Neuron (in vitro differentiated cells): ENCODE measurements at regions not wholly inside any gene's neighbourhood (a gene's known extent, or its start where the extent isn't known, plus 50 kb on each side); places are given as distances from the start of the nearest gene placed in this dataset.

Source experiments
- H2AFZ ChIP-seq: one replicate; pipeline ENCODE4 v1.6.1; 2013; ENCODE audit warnings: low read depth, mild to moderate bottlenecking, inconsistent platforms, low read length, moderate library complexity
- H3K27me3 ChIP-seq: one replicate; pipeline ENCODE4 v1.6.1; 2013; ENCODE audit warnings: low read length; ENCODE audit not compliant: insufficient read depth
- H3K36me3 ChIP-seq: one replicate; pipeline ENCODE4 v1.6.1; 2013; ENCODE audit warnings: low read length; ENCODE audit not compliant: insufficient read depth
- H3K4me1 ChIP-seq: one replicate; pipeline ENCODE4 v1.6.1; 2013; ENCODE audit warnings: low read length; ENCODE audit not compliant: insufficient read depth
- H3K4me3 ChIP-seq: 2 replicates; pipeline ENCODE4 v1.5.1; 2013; ENCODE audit warnings: mild to moderate bottlenecking, low read length, moderate library complexity
- H3K9me3 ChIP-seq: one replicate; pipeline ENCODE4 v1.6.1; 2013; ENCODE audit warnings: low read length

GRCh38 chr16:63933841-63934240 lies 1188.0 kb downstream of the CDH11 start:
- no peaks in the 10 kb centered on the region for H3K9me3 ChIP-seq
- no peaks in the 10 kb centered on the region for H3K36me3 ChIP-seq
- H3K4me3 ChIP-seq = no peak overlapping the region
- no peaks in the 10 kb centered on the region for H3K27me3 ChIP-seq
- no peak overlapping the region for H2AFZ ChIP-seq
- H3K4me1 ChIP-seq = no peaks in the 10 kb centered on the region

- Histone ChIP-seq H3K4me1 (peaks cover 3% of the 10 kb centered on the region), H3K27me3 (no peaks in the 10 kb centered on the region), H3K4me3 (no peak overlapping the region)
These were observed 1193.4 kb downstream of the CDH11 start for GRCh38 chr16:63928421-63928820.

DNA sequence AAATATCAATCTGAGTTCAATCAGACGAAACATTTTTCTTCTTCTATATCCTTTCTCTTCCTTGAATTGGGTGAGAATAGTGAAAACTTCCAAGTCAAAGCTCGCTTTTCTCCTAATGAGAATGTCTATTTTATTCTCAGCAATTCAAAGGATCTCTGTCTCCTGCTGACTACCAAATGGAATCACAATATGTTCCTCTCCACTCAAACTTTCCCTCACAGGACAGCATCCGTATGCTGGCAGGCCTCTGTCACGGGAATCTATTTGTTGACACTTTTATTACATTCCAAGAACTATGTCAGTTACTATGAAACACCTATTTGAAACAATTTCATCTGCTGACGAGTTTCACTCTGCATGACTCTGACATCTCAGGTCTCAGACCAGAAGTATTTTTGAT lies 1196.6 kb downstream of the CDH11 start:
- no peak overlapping the region for H3K4me3 ChIP-seq
- H2AFZ ChIP-seq = peak overlapping the region; percentile 38
- no peaks in the 10 kb centered on the region for H3K9me3 ChIP-seq
- no peaks in the 10 kb centered on the region for H3K36me3 ChIP-seq
- no peaks in the 10 kb centered on the region for H3K27me3 ChIP-seq
- peaks cover 3% of the 10 kb centered on the region for H3K4me1 ChIP-seq

More at GRCh38 chr16:63928421-63928820, 1193.4 kb downstream of the CDH11 start:
- Histone ChIP-seq H3K9me3 (no peaks in the 10 kb centered on the region), H2AFZ (no peak overlapping the region), H3K36me3 (no peaks in the 10 kb centered on the region)

DNA sequence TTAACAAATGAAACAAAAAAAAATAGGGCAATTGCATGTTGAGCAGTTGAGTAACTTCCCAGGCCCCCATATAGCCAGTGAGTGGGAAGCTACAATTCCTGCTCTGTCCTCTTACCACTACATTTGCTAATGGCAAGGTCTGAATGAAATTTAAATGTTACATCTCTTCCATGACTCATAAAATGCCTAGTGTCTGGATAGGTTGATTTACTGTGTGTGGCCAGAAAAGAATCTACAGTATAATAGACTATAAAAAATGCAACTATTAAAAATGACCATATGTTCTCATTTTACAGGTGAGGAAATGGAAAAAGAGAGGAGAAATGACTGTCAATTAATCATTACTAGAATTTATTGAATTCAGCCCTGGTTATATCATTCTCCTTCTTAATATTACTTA lies 1199.3 kb downstream of the CDH11 start:
- H3K4me1 ChIP-seq = peaks cover 3% of the 10 kb centered on the region
- no peak overlapping the region for H2AFZ ChIP-seq
- peaks cover 4% of the 10 kb centered on the region for H3K9me3 ChIP-seq
- H3K4me3 ChIP-seq = no peak overlapping the region
- no peaks in the 10 kb centered on the region for H3K27me3 ChIP-seq
- no peaks in the 10 kb centered on the region for H3K36me3 ChIP-seq

DNA sequence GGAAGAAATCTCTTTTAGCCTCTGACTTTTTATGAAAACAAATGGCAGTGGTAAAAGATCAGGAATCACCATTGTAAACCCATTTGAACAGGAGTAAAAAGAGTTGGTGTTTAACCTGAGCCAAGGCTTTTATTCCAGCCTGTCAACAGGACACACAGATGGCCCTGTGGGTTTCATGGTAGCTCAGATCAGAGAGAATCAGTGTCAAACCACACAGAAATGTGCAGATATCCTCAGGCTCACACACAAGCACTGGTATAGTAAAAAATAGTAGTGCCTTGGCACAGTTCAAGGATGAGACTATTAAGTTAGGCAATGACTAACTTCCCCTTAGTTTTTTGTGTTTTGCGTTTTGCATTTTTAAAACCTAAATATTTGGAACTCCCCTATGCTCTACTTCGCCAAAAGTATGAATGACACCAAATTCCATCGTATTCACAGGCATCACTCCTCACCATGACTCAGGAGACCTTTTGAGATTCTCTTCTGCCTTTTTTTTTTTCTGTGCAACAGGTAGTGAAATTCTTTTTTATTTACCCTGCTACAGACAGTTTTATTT lies 1200.0 kb downstream of the CDH11 start:
- H2AFZ ChIP-seq = no peak overlapping the region
- H3K4me1 ChIP-seq = peaks cover 3% of the 10 kb centered on the region
- H3K4me3 ChIP-seq = no peak overlapping the region
- peaks cover 4% of the 10 kb centered on the region for H3K9me3 ChIP-seq
- H3K36me3 ChIP-seq = no peaks in the 10 kb centered on the region
- no peaks in the 10 kb centered on the region for H3K27me3 ChIP-seq

GRCh38 chr16:63913290-63913689 lies 1208.6 kb downstream of the CDH11 start:
- no peaks in the 10 kb centered on the region for H3K36me3 ChIP-seq
- no peak overlapping the region for H3K4me3 ChIP-seq
- no peak overlapping the region for H2AFZ ChIP-seq
- H3K27me3 ChIP-seq = no peaks in the 10 kb centered on the region
- peaks cover 7% of the 10 kb centered on the region for H3K4me1 ChIP-seq
- H3K9me3 ChIP-seq = no peaks in the 10 kb centered on the region

DNA sequence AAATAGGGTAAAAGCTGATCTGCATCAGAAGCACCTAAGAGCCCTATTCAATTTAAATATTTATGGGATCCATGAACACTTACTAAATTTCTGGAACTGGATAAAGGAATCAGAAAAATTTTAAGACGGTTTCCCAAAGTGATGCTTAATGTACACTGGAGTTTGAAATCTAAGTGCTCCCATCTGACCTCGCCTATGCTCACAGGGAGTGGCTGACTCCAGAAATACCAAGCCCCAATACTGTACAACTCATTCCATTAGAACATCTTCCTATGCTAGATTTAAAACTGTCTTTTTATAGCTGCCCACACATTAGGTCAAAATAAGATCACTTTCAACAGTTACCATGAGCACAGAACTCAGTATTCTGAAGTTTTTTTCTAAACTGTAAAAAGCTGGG lies 1214.6 kb downstream of the CDH11 start:
- H3K4me3 ChIP-seq = no peak overlapping the region
- no peaks in the 10 kb centered on the region for H3K36me3 ChIP-seq
- H3K9me3 ChIP-seq = no peaks in the 10 kb centered on the region
- no peaks in the 10 kb centered on the region for H3K27me3 ChIP-seq
- H3K4me1 ChIP-seq = no peaks in the 10 kb centered on the region
- H2AFZ ChIP-seq = no peak overlapping the region

GRCh38 chr16:63904930-63905329 lies 1216.9 kb downstream of the CDH11 start:
- no peaks in the 10 kb centered on the region for H3K4me1 ChIP-seq
- no peaks in the 10 kb centered on the region for H3K36me3 ChIP-seq
- H3K27me3 ChIP-seq = no peaks in the 10 kb centered on the region
- H2AFZ ChIP-seq = no peak overlapping the region
- H3K4me3 ChIP-seq = no peak overlapping the region
- H3K9me3 ChIP-seq = no peaks in the 10 kb centered on the region

DNA sequence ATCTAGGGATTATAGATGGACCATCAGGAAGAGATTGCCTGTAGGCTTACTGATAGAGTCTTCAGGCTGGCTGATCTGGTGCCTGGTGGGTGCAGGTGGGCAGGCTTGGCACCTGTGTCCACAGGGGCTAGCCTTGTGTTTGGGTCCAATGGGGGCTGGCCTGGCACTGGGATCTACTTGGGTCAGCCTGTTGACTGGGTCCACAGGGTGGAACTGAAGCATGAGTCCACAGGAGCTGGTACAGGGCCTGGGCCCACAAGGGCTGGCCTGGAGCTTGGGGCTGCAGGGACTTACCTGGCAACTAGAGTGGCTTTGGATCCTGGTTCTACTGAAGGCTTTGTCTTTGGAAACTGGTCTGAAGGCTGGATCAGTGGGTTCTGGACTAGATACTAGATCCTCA lies 1217.7 kb downstream of the CDH11 start:
- Histone ChIP-seq H3K4me3 (no peak overlapping the region), H2AFZ (no peak overlapping the region), H3K9me3 (no peaks in the 10 kb centered on the region), H3K27me3 (no peaks in the 10 kb centered on the region), H3K4me1 (no peaks in the 10 kb centered on the region), H3K36me3 (no peaks in the 10 kb centered on the region)

- Histone ChIP-seq H2AFZ (no peak overlapping the region), H3K36me3 (no peaks in the 10 kb centered on the region), H3K9me3 (no peaks in the 10 kb centered on the region), H3K27me3 (no peaks in the 10 kb centered on the region), H3K4me1 (no peaks in the 10 kb centered on the region), H3K4me3 (no peak overlapping the region)
These were observed 1225.3 kb downstream of the CDH11 start for GRCh38 chr16:63896383-63897109.

DNA sequence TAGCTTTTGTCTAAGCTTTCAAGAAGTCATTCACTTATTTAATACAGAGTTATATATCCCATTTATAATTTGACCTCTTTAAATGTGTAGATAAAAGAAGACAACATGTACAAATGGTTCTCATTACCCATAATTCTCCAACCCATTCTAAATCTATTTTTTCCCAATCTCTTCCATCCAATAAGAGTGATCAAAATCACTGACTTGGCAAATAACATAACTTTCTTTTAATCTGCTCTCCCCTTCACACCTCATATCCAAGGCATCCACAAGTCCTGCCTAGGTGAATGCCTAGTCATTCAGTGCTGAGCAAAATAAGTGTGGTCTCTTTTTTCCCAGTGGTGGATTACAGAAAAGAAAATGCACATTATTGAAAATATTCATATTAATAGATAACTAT lies 1231.1 kb downstream of the CDH11 start:
- Histone ChIP-seq H3K4me3 (no peak overlapping the region), H2AFZ (no peak overlapping the region), H3K36me3 (no peaks in the 10 kb centered on the region), H3K4me1 (no peaks in the 10 kb centered on the region), H3K27me3 (no peaks in the 10 kb centered on the region), H3K9me3 (no peaks in the 10 kb centered on the region)

GRCh38 chr16:63890081-63890480 lies 1231.8 kb downstream of the CDH11 start:
- no peak overlapping the region for H3K4me3 ChIP-seq
- no peak overlapping the region for H2AFZ ChIP-seq
- no peaks in the 10 kb centered on the region for H3K9me3 ChIP-seq
- H3K36me3 ChIP-seq = no peaks in the 10 kb centered on the region
- no peaks in the 10 kb centered on the region for H3K27me3 ChIP-seq
- no peaks in the 10 kb centered on the region for H3K4me1 ChIP-seq

DNA sequence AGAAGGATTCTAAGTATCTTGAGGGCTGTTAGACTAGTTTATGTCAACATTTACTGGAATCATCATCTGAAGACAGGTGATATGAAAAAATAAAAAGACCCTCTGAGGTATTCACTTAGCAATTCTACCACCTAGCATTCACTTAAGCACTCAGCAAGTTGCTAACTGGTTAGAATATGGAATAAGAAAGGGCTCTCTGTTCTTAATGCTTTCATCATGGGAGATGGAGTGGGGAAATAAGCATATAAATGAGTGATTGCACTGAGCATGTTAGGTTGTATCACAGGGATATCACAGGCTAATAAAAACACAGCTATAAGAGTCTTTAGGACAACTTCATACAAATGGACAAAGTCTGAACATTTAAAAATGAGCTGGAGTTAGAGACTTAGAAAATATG lies 1238.8 kb downstream of the CDH11 start:
- no peaks in the 10 kb centered on the region for H3K36me3 ChIP-seq
- no peaks in the 10 kb centered on the region for H3K4me1 ChIP-seq
- H3K9me3 ChIP-seq = no peaks in the 10 kb centered on the region
- no peak overlapping the region for H3K4me3 ChIP-seq
- H2AFZ ChIP-seq = no peak overlapping the region
- no peaks in the 10 kb centered on the region for H3K27me3 ChIP-seq

GRCh38 chr16:63882576-63882975 lies 1239.3 kb downstream of the CDH11 start:
- Histone ChIP-seq H3K4me3 (no peak overlapping the region), H3K9me3 (no peaks in the 10 kb centered on the region), H2AFZ (no peak overlapping the region), H3K27me3 (no peaks in the 10 kb centered on the region), H3K36me3 (no peaks in the 10 kb centered on the region), H3K4me1 (no peaks in the 10 kb centered on the region)
